RKO (cell line): ENCODE measurements at regions not wholly inside any gene's neighbourhood (a gene's known extent, or its start where the extent isn't known, plus 50 kb on each side); places are given as distances from the start of the nearest gene placed in this dataset.
A peak's percentile ranks its signal among the peaks of the same experiment; 100 is the strongest.
"Not testable (repeated sequence)": the region's sequence is repeated elsewhere in the genome, so short reads cannot be mapped to it uniquely, and the experiment has no call there.

ENCODE experiments used
- DNase-seq: peaks from one replicate; pipeline ENCODE4 v3.0.0-alpha.2; 2016; ENCODE audit warnings: low spot score

DNA sequence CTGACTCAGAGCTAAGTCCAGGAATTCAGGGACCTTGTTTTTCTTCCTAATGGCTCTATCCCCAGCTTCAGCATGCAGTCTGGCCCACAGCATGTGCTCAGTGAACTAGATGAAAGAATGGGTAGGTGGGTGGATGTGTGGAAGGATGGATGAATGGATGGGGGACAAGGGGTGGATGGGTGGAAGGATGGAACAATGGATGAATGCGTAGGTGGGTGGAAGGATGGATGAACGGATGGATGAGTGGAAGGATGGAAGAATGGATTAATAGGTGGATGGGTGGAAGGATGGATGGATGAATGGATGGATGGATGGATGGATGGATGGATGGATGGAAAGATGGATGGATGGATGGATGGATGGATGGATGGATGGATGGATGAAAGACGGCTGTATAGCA lies 79.7 kb upstream of the SFSWAP start:
- no peak for DNase-seq

DNA sequence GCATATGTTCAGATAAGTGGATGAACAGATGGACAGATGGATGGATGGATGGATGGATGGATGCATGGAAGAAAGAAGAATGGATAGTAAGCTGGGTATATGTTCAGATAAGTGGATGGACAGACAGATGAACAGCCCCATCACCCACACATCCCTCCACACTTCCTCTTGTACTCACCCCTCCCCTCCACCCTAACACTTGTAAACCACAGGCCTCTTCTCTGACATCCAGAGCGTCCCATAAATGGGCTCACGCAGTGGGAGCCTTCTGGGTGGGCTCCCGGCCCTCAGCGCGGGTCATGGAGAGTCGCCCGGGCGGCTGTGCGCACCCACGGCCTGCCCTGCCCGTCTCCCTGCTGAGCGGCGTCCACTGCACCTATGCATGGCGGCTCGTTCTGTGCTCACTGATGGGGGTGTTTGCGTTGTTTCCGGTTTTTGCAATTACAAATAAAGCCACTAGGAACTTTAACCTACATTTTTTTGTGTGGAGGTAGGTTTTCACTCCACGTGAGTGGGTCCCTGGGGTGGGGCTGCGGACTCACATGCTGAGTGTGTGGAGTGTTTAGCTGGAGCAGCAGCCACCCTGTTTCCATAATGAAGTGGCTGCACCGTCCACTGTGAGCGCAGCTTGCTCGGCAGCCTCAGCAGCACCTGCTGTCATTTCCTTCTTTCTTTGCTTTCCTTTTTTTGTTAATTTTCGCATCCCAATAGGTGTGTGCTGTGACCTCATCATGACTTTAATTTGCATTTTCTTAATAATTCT lies 78.8 kb upstream of the SFSWAP start:
- not testable (repeated sequence) for DNase-seq

DNA sequence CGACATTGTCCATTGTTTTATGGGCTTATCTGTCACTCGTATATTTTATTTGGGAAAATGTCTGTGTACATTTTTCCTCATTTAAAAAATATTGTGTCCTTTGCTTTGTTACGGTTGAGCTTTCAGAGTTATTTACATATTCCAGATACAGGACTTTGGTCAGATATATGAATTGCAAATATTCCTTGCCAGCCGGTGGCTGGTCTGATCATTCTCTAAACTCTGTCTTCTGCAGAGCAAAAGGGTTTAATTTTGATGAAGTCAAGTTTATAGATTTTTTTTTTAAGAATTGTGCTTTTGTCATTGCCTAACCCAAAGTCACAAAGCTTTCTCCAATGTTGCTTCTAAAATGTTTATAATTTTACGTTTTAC lies 78.3 kb upstream of the SFSWAP start:
- DNase-seq: not testable (repeated sequence)

- not testable (repeated sequence) for DNase-seq
These were observed 77.3 kb upstream of the SFSWAP start for GRCh38 chr12:131633610-131634009.

GRCh38 chr12:131634037-131634436 lies 76.9 kb upstream of the SFSWAP start:
- no peak for DNase-seq

DNA sequence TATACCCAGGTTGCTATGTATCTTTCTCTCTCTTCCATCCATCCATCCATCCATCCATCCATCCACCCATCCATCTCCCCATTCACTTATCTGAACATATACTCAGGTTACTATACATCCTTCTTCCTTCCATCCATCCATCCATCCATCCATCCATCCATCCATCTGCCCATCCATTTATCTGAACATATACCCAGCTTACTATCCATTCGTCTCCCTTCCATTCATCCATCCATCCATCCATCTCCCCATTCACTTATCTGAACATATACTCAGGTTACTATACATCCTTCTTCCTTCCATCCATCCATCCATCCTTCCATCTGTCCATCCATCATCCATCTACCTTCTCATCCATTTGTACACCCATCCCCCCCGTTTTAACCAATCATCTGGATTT lies 75.9 kb upstream of the SFSWAP start:
- not testable (repeated sequence) for DNase-seq

DNA sequence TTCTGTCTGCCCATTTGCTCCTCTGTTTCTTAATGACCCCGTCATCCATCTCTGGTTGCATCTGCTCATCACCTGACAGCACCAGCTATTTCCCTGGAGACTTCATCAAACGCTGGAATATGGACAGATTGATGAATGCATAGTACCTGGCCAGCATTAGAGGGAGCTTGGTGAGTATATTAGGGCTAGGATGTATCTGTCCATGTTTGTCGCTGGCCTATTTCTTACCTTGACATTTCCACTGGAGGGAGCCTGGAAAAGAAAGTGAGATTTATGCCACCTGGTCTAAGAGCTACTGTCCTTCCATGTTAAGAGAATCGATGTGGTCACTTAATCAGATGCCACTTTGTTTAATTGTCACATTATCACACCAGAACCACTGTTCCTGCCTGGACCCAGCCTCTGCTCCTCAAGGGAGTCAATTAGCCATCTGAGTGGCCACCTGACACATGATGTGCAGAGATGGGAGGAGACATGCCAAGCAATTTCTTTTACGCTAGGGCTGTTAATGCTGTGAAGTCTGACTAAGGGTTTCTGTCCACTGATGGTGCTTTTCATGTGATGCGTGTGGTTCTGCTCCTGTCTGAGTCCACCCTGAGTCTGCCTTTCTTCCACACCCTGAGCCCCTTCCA lies 75.3 kb upstream of the SFSWAP start:
- no peak for DNase-seq

- no peak for DNase-seq
These were observed 74.6 kb upstream of the SFSWAP start for GRCh38 chr12:131636266-131636665.

DNA sequence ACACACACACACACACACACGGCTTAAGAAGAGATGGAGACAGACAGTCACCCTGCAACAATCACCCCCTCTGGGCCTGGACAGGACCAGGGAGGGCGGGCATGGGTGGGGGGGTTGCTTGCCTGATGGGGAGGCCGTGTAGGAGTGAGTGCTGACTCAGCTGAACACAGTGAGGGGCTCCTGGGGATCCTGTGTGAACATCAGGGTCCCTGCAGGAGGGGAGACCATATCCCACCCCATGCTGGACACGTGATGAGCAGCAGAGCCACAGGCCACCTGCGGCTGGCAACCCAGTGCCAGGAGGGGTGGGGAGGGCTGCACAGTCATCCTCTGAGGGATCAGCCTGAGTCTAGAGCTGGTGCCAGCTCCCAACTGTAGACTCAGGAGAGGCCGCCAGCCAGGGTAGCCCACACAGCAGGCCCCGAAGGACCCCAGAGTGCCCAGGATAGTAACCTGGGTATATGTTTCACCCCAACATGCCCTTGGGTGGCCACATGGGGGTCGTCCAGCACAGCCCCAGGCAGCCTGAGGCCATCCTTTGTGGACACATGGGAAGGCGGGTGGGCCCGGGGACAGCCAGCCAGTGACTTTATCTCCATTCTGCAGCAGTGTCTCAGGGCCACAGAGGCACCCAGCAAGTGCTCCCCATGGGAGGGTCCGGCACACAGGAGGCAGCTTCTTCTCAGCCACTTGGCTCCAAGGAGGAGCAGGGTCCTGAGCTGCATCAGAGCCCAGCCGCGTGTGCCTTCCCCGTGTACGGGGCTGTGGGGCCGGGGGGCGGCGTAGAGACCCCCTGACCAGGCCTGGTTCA lies 73.7 kb upstream of the SFSWAP start:
- no peak for DNase-seq

DNA sequence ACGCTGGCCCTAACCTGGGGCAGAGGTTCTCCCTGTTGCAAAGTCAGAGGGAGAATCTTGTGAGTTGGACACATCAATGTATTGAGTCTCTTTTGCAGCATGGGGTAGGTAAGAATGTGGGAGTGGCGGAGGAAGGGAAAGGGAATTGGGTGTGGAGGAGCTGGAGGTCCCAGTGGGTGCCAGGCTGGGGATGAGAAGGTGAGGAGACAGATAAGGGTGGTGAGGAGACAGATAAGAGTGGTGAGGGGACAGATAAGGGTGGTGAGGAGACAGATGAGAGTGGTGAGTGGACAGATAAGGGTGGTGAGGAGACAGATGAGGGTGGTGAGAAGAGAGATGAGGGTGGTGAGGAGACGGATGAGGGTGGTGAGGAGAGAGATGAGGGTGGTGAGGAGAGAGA lies 72.9 kb upstream of the SFSWAP start:
- no peak for DNase-seq

- DNase-seq: no peak
These were observed 71.5 kb upstream of the SFSWAP start for GRCh38 chr12:131639270-131639940.

DNA sequence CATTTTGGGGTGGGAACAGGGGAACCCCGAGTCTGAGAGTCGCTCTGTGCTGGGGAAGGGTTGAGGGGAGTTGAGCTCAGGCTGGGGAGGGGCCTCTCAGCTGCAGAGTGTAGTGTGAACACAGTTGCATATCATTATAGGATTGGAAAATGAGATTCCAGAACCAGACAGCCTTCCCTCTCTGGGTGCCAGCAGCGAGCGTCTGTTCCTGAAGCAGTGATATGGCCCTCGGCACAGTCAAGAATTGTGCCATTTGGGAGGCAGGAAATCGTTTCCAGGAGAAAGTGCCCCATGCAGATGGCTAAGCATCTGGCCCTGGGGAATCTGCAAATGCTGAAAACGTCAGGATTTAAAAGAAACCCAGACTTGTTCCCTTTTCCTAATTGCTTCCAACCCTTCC lies 70.4 kb upstream of the SFSWAP start:
- DNase-seq: no peak

- DNase-seq: no peak
These were observed 69.6 kb upstream of the SFSWAP start for GRCh38 chr12:131641315-131641714.

DNA sequence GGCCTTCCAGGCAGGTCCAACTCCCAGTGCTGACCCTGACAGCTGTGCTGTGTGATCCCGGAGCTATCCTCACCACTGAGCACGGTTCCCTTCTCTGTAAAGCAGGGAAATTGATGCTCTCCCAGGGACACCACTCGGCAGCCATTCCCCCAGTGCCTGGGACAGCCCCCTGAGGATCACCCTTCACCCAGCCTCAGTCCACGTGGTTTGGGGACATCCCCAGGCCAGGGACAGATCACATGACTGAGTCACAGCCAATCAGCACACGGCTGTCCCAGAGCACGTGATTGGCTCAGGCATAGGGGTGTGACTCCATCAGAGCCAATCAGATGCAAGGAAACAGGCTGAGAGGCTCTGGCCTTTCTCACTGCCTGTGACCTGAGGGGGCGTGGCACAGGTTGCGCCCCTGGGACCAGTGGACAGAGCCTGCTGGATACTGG lies 68.8 kb upstream of the SFSWAP start:
- DNase-seq: peak; percentile 23

- no peak for DNase-seq
These were observed 68.1 kb upstream of the SFSWAP start for GRCh38 chr12:131642771-131643170.

DNA sequence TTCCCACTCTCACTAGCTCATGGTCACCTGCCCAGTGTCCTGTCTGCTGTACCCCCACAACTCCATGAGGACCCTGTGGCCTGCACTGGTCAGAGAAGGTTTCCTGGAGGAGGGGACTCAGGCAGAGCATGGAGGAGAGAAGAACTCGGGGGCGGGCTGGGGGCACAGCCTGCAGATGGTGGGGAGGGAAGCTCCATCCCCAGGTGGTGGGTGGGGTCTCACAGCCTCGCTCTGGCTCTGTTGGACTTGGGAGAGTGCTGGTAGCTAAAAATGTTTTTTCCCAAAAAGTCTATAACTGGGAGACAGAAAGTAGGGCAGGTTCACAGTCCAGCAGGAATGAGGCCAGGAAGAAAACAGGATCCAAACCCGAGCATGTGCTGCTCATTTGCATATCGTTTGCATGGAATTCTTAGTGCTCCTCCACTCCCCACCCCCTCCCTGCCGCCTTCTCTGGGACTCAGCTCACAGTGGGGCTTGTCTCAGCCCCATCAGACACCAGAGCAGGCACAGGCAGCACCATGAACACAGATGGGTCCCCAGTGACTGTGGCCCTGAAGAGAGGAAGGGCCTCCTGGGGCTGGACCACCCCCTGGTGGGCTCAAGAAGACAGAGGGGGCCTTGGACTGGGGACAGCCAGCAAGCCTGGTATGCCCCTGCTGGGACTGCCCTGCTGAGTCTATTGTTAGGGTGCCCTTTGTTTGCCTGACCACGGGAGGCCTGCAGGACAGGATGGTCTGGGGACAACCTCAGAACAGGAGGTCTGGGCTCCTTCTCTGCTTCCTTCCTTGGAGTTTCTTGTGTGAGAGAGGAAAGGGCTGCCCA lies 67.0 kb upstream of the SFSWAP start:
- no peak for DNase-seq

DNA sequence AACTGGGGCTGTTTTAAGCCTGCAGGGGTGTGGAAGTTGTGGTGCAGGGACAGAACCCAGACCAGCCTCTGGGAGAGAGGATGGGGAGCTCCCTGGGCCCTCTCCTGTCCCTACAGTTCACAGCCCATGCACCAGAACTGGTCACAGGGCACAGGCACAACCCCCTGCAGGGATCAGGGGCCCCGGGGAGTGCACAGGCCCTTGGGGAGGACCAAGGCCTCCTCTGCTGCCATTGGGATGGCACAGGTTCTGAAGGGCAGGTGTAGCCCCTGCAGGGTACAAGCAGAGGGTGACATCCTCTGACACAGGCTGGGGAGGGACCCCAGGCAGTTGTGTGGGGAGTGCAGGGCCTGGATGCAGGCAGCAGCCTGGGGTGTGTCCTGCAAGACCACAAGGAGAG lies 66.4 kb upstream of the SFSWAP start:
- DNase-seq: no peak

GRCh38 chr12:131644917-131645316 lies 66.0 kb upstream of the SFSWAP start:
- not testable (repeated sequence) for DNase-seq

DNA sequence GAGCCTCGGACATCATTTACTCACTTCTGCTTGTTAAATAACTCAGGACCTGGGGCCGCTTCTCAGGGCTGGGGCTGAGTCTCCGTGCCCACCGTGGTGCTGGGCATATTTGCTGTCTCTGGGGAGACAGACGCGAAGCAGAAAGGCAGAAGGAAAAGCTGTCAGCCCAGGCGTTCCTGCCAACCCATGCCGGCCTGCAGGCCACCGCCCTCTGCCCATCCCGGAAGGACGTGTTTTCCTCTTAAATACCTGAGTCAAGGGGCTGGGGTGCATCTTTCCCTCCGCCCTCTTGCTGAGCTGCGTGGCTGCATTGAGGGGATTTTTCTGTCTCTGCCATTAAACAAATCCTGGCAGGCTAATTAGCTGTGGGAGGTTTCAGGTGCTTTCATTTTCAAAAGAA lies 65.3 kb upstream of the SFSWAP start:
- DNase-seq: not testable (repeated sequence)

DNA sequence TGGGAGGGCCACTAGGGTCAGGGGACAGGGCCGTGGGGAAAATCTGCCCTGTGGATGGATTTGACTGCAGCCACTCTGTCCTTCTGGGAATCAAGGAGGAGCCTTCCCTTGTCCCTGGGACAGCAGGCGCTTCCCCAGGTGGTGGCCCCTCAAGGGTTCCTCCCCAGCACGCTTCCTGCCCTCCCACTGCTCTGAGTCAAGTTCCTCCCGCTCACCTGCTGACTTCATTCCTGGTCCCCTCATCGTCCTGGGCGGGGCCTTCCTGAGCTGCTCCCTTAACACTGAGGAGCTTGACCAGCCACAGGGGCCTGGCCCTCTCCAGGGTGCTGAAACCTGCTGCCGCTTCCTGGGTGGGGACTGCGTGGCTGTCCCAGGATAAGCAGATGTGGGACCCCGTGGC lies 64.4 kb upstream of the SFSWAP start:
- not testable (repeated sequence) for DNase-seq

- no peak for DNase-seq
These were observed 63.2 kb upstream of the SFSWAP start for GRCh38 chr12:131647667-131648066.
